GM23338 (cell line): ENCODE measurements at regions not wholly inside any gene's neighbourhood (a gene's known extent, or its start where the extent isn't known, plus 50 kb on each side); places are given as distances from the start of the nearest gene placed in this dataset.

Source experiments
- ATAC-seq: fragments of 200-7000 bp; cut with Tn5 transposase; 3 replicates; pipeline ENCODE4 v1.9.1; 2020
- DNase-seq: peaks from one replicate; pipeline ENCODE4 v3.0.0-alpha.2; 2015; ENCODE audit warnings: low spot score
- H2AFZ ChIP-seq: fragments of 200-600 bp; sonication (generic); 2 replicates; pipeline ENCODE4 v1.8.0; 2016; ENCODE audit warnings: antibody characterized with exemption, mild to moderate bottlenecking, moderate library complexity
- H3F3A ChIP-seq: fragments of 200-600 bp; sonication (generic); replicated peaks from 2 replicates; pipeline ENCODE4 v1.8.0; 2017; ENCODE audit warnings: antibody characterized with exemption, mixed run types, low read depth
- H3K27ac ChIP-seq: fragments of 200-600 bp; sonication (generic); 2 replicates; pipeline ENCODE4 v1.6.1; 2016; ENCODE audit warnings: low read depth
- H3K27me3 ChIP-seq: fragments of 200-600 bp; sonication (generic); 2 replicates; pipeline ENCODE4 v1.8.0; 2016; ENCODE audit warnings: mild to moderate bottlenecking, mixed run types, moderate library complexity; ENCODE audit not compliant: insufficient read depth
- H3K36me3 ChIP-seq: fragments of 200-600 bp; sonication (generic); 2 replicates; pipeline ENCODE4 v1.8.0; 2016; ENCODE audit warnings: mild to moderate bottlenecking; ENCODE audit not compliant: insufficient read depth
- H3K4me1 ChIP-seq: fragments of 200-600 bp; sonication (generic); 2 replicates; pipeline ENCODE4 v1.8.0; 2016; ENCODE audit warnings: mild to moderate bottlenecking, moderate library complexity; ENCODE audit not compliant: insufficient read depth
- H3K4me2 ChIP-seq: fragments of 200-600 bp; sonication (generic); 2 replicates; pipeline ENCODE4 v1.7.1; 2017; ENCODE audit warnings: mixed run types
- H3K4me3 ChIP-seq: fragments of 200-600 bp; sonication (generic); 2 replicates; pipeline ENCODE4 v1.6.1; 2016; ENCODE audit warnings: mixed run types
- H3K79me2 ChIP-seq: fragments of 200-600 bp; sonication (generic); replicated peaks from 2 replicates; pipeline ENCODE4 v1.8.0; 2017; ENCODE audit warnings: mild to moderate bottlenecking; ENCODE audit not compliant: insufficient read depth
- H3K9me2 ChIP-seq: fragments of 200-600 bp; sonication (generic); 2 replicates; pipeline ENCODE4 v1.8.0; 2017; ENCODE audit not compliant: insufficient read depth
- H4K20me1 ChIP-seq: fragments of 200-600 bp; sonication (generic); replicated peaks from 2 replicates; pipeline ENCODE4 v1.8.0; 2017; ENCODE audit warnings: mild to moderate bottlenecking; ENCODE audit not compliant: insufficient read depth
- H3K27ac Mint-ChIP-seq: 2 replicates; pipeline ENCODE4 v1.8.0; 2020; ENCODE audit warnings: inconsistent platforms, mild to moderate bottlenecking, moderate library complexity, mixed read lengths
- H3K27me3 Mint-ChIP-seq: 3 replicates; pipeline ENCODE4 v1.8.0; 2022; ENCODE audit warnings: low read depth, mild to moderate bottlenecking, moderate library complexity, mixed read lengths, inconsistent platforms; ENCODE audit not compliant: insufficient read depth, poor library complexity
- H3K36me3 Mint-ChIP-seq: 3 replicates; pipeline ENCODE4 v1.8.0; 2021; ENCODE audit warnings: low read depth, mild to moderate bottlenecking, inconsistent platforms, moderate library complexity, mixed read lengths
- H3K4me1 Mint-ChIP-seq: 3 replicates; pipeline ENCODE4 v1.8.0; 2020; ENCODE audit warnings: mild to moderate bottlenecking, inconsistent platforms, mixed read lengths
- H3K4me3 Mint-ChIP-seq: 3 replicates; pipeline ENCODE4 v1.8.0; 2021; ENCODE audit warnings: moderate library complexity, mild to moderate bottlenecking, inconsistent platforms, mixed read lengths
- H3K9me3 Mint-ChIP-seq: 3 replicates; pipeline ENCODE4 v1.8.0; 2020; ENCODE audit warnings: moderate library complexity, mild to moderate bottlenecking, inconsistent platforms, mixed read lengths
- CREB1 ChIP-seq: fragments of 250-450 bp; sonication (Bioruptor Pico); IDR thresholded peaks from 2 replicates; pipeline ENCODE4 v1.5.0; 2020; ENCODE audit warnings: low read depth, mild to moderate bottlenecking, moderate library complexity
- EZH2 ChIP-seq: fragments of 200-600 bp; sonication (generic); IDR thresholded peaks from one replicate; pipeline ENCODE4 v1.8.0; 2017; ENCODE audit warnings: antibody characterized with exemption, mild to moderate bottlenecking, low read depth; ENCODE audit not compliant: unreplicated experiment
- NANOG ChIP-seq: IDR thresholded peaks from 2 replicates; pipeline ENCODE4 v1.6.1; 2016; ENCODE audit warnings: antibody characterized with exemption, borderline replicate concordance
- STAT1 ChIP-seq: IDR thresholded peaks from one replicate; pipeline ENCODE4 v1.6.1; 2016; ENCODE audit warnings: antibody characterized with exemption; ENCODE audit not compliant: unreplicated experiment
- ZNF114 ChIP-seq: fragments of 250-450 bp; sonication (Bioruptor Pico); IDR thresholded peaks from 2 replicates; pipeline ENCODE4 v1.5.0; 2020; ENCODE audit warnings: mild to moderate bottlenecking, moderate library complexity
- TF ChIP-seq, protein P1 (sequence below): fragments of 250-450 bp; sonication (Bioruptor Pico); IDR thresholded peaks from 2 replicates; pipeline ENCODE4 v1.5.0; 2020; ENCODE audit warnings: mild to moderate bottlenecking, moderate library complexity
- TF ChIP-seq, protein P2 (sequence below), 2 experiments: fragments of 200-600 bp in 1 of 2; sonication (generic) in 1 of 2; conservative IDR thresholded peaks; 2 replicates each; pipeline versions ENCODE4 v1.5.1 to v1.6.1; 2016 to 2017; ENCODE audit warnings: antibody characterized with exemption in 2 of 2, low read depth in 2 of 2, mild to moderate bottlenecking in 2 of 2, moderate library complexity in 1 of 2

DNA sequence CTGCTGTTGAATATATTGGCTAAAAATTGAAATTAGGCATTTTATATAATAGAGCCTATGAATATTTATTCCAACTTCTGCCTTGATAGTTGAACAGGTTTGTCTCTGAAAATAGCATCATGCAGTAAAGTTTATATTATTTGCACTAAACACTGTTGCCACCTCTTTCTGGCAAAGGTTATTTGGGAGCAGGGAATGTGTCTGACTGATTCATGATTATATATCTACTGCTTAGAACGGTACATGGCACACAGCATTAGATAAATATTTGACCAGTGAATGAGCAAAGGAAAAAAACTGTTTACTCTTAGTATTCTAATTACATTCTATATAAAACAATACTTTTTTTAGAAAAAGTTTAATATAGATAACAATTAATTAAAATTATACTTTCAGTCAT, 123.1 kb upstream of the MGAT4C start (continued):
- TF ChIP-seq, protein P1, sequence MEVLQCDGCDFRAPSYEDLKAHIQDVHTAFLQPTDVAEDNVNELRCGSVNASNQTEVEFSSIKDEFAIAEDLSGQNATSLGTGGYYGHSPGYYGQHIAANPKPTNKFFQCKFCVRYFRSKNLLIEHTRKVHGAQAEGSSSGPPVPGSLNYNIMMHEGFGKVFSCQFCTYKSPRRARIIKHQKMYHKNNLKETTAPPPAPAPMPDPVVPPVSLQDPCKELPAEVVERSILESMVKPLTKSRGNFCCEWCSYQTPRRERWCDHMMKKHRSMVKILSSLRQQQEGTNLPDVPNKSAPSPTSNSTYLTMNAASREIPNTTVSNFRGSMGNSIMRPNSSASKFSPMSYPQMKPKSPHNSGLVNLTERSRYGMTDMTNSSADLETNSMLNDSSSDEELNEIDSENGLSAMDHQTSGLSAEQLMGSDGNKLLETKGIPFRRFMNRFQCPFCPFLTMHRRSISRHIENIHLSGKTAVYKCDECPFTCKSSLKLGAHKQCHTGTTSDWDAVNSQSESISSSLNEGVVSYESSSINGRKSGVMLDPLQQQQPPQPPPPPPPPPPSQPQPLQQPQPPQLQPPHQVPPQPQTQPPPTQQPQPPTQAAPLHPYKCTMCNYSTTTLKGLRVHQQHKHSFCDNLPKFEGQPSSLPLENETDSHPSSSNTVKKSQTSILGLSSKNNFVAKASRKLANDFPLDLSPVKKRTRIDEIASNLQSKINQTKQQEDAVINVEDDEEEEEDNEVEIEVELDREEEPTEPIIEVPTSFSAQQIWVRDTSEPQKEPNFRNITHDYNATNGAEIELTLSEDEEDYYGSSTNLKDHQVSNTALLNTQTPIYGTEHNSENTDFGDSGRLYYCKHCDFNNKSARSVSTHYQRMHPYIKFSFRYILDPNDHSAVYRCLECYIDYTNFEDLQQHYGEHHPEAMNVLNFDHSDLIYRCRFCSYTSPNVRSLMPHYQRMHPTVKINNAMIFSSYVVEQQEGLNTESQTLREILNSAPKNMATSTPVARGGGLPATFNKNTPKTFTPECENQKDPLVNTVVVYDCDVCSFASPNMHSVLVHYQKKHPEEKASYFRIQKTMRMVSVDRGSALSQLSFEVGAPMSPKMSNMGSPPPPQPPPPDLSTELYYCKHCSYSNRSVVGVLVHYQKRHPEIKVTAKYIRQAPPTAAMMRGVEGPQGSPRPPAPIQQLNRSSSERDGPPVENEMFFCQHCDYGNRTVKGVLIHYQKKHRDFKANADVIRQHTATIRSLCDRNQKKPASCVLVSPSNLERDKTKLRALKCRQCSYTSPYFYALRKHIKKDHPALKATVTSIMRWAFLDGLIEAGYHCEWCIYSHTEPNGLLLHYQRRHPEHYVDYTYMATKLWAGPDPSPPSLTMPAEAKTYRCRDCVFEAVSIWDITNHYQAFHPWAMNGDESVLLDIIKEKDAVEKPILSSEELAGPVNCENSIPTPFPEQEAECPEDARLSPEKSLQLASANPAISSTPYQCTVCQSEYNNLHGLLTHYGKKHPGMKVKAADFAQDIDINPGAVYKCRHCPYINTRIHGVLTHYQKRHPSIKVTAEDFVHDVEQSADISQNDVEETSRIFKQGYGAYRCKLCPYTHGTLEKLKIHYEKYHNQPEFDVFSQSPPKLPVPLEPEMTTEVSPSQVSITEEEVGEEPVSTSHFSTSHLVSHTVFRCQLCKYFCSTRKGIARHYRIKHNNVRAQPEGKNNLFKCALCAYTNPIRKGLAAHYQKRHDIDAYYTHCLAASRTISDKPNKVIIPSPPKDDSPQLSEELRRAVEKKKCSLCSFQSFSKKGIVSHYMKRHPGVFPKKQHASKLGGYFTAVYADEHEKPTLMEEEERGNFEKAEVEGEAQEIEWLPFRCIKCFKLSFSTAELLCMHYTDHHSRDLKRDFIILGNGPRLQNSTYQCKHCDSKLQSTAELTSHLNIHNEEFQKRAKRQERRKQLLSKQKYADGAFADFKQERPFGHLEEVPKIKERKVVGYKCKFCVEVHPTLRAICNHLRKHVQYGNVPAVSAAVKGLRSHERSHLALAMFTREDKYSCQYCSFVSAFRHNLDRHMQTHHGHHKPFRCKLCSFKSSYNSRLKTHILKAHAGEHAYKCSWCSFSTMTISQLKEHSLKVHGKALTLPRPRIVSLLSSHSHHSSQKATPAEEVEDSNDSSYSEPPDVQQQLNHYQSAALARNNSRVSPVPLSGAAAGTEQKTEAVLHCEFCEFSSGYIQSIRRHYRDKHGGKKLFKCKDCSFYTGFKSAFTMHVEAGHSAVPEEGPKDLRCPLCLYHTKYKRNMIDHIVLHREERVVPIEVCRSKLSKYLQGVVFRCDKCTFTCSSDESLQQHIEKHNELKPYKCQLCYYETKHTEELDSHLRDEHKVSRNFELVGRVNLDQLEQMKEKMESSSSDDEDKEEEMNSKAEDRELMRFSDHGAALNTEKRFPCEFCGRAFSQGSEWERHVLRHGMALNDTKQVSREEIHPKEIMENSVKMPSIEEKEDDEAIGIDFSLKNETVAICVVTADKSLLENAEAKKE (CRISPR knock-in tag): no peak
- TF ChIP-seq STAT1: no peak

DNA sequence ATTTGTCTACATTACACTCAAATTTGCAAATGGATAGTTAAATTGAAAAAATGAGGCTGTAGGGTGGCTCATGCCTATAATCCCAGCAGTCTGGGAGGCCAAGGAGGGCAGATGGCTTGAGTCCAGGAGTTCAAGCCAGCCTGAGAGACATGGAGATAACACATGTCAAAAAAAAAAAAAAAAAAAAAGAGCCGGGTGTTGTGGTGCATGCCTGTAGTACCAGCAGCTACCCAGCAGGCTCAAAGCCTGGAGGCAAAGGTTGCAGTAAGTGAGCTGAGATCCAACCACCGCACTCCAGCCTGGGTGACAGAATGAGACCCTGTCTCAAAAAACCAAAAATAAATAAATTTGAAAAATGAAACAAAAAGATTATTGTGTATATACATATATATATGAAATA, 119.9 kb upstream of the MGAT4C start:
- Histone ChIP-seq H3K9me2 (no peaks in the 10 kb centered on the region), H3K36me3 (no peaks in the 10 kb centered on the region), H3K4me3 (no peak overlapping the region), H2AFZ (no peak overlapping the region), H3K27ac (no peak overlapping the region), H3F3A (no peaks in the 10 kb centered on the region), H4K20me1 (no peaks in the 10 kb centered on the region), H3K4me2 (no peak overlapping the region), H3K27me3 (no peaks in the 10 kb centered on the region), H3K79me2 (no peaks in the 10 kb centered on the region), H3K4me1 (peaks cover 5% of the 10 kb centered on the region; the same call in 1 of the 2 replicates)
- ATAC-seq: peak; percentile 93
- Mint-ChIP-seq H3K4me3 (no peak overlapping the region), H3K36me3 (no peaks in the 10 kb centered on the region), H3K4me1 (peaks cover 9% of the 10 kb centered on the region), H3K27me3 (peaks cover 2% of the 10 kb centered on the region), H3K9me3 (no peaks in the 10 kb centered on the region), H3K27ac (no peak overlapping the region)
- TF ChIP-seq, protein P2, sequence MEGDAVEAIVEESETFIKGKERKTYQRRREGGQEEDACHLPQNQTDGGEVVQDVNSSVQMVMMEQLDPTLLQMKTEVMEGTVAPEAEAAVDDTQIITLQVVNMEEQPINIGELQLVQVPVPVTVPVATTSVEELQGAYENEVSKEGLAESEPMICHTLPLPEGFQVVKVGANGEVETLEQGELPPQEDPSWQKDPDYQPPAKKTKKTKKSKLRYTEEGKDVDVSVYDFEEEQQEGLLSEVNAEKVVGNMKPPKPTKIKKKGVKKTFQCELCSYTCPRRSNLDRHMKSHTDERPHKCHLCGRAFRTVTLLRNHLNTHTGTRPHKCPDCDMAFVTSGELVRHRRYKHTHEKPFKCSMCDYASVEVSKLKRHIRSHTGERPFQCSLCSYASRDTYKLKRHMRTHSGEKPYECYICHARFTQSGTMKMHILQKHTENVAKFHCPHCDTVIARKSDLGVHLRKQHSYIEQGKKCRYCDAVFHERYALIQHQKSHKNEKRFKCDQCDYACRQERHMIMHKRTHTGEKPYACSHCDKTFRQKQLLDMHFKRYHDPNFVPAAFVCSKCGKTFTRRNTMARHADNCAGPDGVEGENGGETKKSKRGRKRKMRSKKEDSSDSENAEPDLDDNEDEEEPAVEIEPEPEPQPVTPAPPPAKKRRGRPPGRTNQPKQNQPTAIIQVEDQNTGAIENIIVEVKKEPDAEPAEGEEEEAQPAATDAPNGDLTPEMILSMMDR (conservative IDR thresholded peaks at IDR 0.05; ENCODE audit: low read depth in 2 of 2): peak in 1 of 2 experiments; percentile 38; a peak in 1 of 4 replicates
- TF ChIP-seq NANOG (no peak), EZH2 (no peak), CREB1 (CRISPR knock-in tag) (no peak), ZNF114 (CRISPR knock-in tag) (no peak)
- peak; percentile 64 for DNase-seq
